Common myeloid progenitor, CD34-positive (primary cell): ENCODE measurements at regions not wholly inside any gene's neighbourhood (a gene's known extent, or its start where the extent isn't known, plus 50 kb on each side); places are given as distances from the start of the nearest gene placed in this dataset.

Experiments used
- CTCF ChIA-PET: fragments of 350-600 bp; sonication (Branson Sonifier 250); formaldehyde crosslinking; loops from one replicate; lab custom pipeline; 2021; ENCODE audit warnings: antibody characterized with exemption; lab: Charles Lee
- POLR2A ChIA-PET: fragments of 350-600 bp; sonication (Branson Sonifier 250); formaldehyde crosslinking; loops from one replicate; lab custom pipeline; 2021; ENCODE audit warnings: antibody characterized with exemption; lab: Charles Lee
- DNase-seq, 3 donors: peaks; one replicate each; pipeline versions ENCODE4 v3.0.0 to v3.0.0-alpha.2; 2013
- H3K27ac ChIP-seq, 2 experiments: 1 replicate in 1 of 2; 2 replicates in 1 of 2; pipeline ENCODE4 v1.7.0; 2013; ENCODE audit warnings: inconsistent platforms in 2 of 2, low read length in 2 of 2, mild to moderate bottlenecking in 2 of 2, low read depth in 1 of 2, moderate library complexity in 1 of 2; ENCODE audit not compliant: severe bottlenecking in 2 of 2, insufficient read depth in 1 of 2, poor library complexity in 1 of 2
- H3K27me3 ChIP-seq, 5 experiments: replicated peaks in 2 of 5; 1 replicate in 3 of 5; 2 replicates in 2 of 5; pipeline versions ENCODE4 v1.6.1 to v1.7.0; 2013; ENCODE audit warnings: low read length in 4 of 5, mild to moderate bottlenecking in 2 of 5, moderate library complexity in 2 of 5, inconsistent platforms in 1 of 5; ENCODE audit not compliant: insufficient read depth in 5 of 5, control insufficient read depth in 4 of 5
- H3K36me3 ChIP-seq, 4 experiments: 1 replicate in 2 of 4; 2 replicates in 2 of 4; pipeline versions ENCODE4 v1.6.1 to v1.7.0; 2013; ENCODE audit warnings: low read length in 3 of 4, control low read depth in 1 of 4, mild to moderate bottlenecking in 1 of 4; ENCODE audit not compliant: control insufficient read depth in 4 of 4, insufficient read depth in 4 of 4
- H3K4me1 ChIP-seq, 4 experiments: 1 replicate in 3 of 4; 2 replicates in 1 of 4; pipeline versions ENCODE4 v1.6.1 to v1.7.1; 2013; ENCODE audit warnings: low read length in 3 of 4, mild to moderate bottlenecking in 3 of 4, control low read depth in 1 of 4, inconsistent platforms in 1 of 4, moderate library complexity in 1 of 4; ENCODE audit not compliant: control insufficient read depth in 4 of 4, insufficient read depth in 4 of 4; ENCODE audit errors: control extremely low read depth in 1 of 4
- H3K4me3 ChIP-seq, 7 experiments: 1 replicate in 4 of 7; 2 replicates in 3 of 7; pipeline versions ENCODE4 v1.5.1 to v1.7.0; 2013; ENCODE audit warnings: mild to moderate bottlenecking in 7 of 7, low read length in 6 of 7, moderate library complexity in 6 of 7, inconsistent platforms in 2 of 7, low read depth in 2 of 7, control low read depth in 1 of 7; ENCODE audit not compliant: insufficient read depth in 4 of 7, control insufficient read depth in 1 of 7; ENCODE audit errors: extremely low read depth in 1 of 7
- H3K9me3 ChIP-seq, 5 experiments: 1 replicate in 4 of 5; 2 replicates in 1 of 5; pipeline versions ENCODE4 v1.6.1 to v1.7.1; 2013; ENCODE audit warnings: low read length in 4 of 5, mild to moderate bottlenecking in 2 of 5, inconsistent platforms in 1 of 5, low read depth in 1 of 5, moderate library complexity in 1 of 5; ENCODE audit not compliant: control insufficient read depth in 4 of 5, insufficient read depth in 2 of 5; ENCODE audit errors: control extremely low read depth in 1 of 5
- WGBS: methylation state at CpG from one replicate; pipeline ENCODE4 v1.1.5; 2013; ENCODE audit not compliant: insufficient coverage; 5-methylcytosine and 5-hydroxymethylcytosine counted together

DNA sequence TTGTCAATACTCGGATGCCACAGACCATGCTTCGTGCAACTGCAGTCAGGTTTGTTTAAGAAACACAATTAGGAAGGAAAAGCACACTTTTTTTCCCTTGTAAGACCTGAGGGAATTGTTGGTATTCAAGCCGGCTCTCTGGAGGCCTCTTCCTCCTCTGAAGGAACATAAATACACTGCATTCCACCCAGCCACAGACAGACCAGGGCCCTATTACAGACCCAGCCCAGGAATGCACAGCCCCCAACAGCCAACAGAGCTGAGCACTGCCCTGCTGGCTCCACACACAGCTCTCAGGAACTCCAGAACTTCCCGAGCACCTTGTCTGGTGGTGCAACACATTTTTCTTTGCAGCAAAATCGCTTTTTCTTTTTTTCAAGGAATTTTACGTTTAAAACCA is 488.7 kb upstream of the PROK2 start:
- Histone ChIP-seq H3K4me3 (no peak overlapping the region), H3K27me3 (no peaks in the 10 kb centered on the region), H3K36me3 (no peaks in the 10 kb centered on the region), H3K27ac (no peak overlapping the region), H3K9me3 (no peaks in the 10 kb centered on the region), H3K4me1 (peaks cover 17 to 62% (median 56%) of the 10 kb centered on the region in 4 experiments)
- ChIA-PET CTCF (interaction anchor here (1.0 kb wide), 1 partner anchor 14 kb away, joined by 4 read pairs; no protein-coding TSS in a partner anchor), POLR2A (no interaction called here)
- no peak for DNase-seq
- WGBS, result 20% methylated on average over 4 of the region's 6 CpGs

DNA sequence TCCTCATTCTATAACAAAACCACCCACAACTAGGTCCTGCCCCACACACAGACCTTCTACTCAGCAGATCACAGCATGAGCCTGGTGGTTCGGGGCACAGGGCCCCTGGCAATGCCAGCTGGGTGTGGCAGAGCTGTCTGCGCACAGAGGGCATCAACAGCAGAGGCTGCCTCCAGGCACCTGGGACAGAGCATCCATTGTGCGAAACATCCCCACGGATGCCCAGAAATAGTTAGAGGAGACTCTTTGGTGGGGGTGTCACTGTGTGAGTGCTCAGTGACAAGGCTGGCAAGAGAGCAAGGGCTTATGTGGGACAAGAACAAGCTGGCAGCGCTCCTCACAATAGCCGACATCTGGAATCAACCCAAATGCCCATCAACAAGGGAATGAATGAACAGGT is 487.4 kb upstream of the PROK2 start:
- no peak overlapping the region for H3K4me3 ChIP-seq
- CTCF ChIA-PET, result no interaction called here
- POLR2A ChIA-PET, result no interaction called here
- H3K4me1 ChIP-seq, result peaks cover 17 to 62% (median 56%) of the 10 kb centered on the region in 4 experiments
- H3K27ac ChIP-seq, result no peak overlapping the region
- DNase-seq, result no peak
- no peaks in the 10 kb centered on the region for H3K9me3 ChIP-seq
- H3K36me3 ChIP-seq, result no peaks in the 10 kb centered on the region
- H3K27me3 ChIP-seq, result no peaks in the 10 kb centered on the region
- 89% methylated on average over 5 of the region's 6 CpGs for WGBS

- ChIA-PET POLR2A (no interaction called here), CTCF (interaction anchor here (1.1 kb wide), 1 partner anchor 23 kb away, joined by 3 read pairs; no protein-coding TSS in a partner anchor)
Observed at GRCh38 chr3:72271923-72272322, 487.0 kb upstream of the PROK2 start.

DNA sequence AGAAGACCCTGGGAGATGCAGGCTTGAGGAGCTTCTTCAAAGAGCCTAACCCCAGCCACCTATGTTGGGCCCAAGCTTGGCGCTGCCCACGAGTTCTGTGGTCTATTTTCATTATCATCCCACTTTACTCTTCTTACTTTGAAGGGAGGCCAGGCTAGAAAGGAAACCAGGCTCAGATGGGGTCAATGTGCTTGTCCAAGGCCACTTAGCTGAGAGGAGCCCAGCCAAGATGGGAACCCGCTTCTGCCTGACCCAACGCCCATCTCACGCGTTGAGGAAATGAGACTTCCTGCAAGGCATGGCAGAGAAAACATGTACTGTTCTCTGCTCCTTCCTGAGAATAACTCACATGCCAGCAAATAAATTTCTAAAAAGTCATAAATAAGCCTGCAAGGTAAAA is 486.3 kb upstream of the PROK2 start:
- POLR2A ChIA-PET, result interaction anchor here (1.1 kb wide), 1 partner anchor 8 kb away, joined by 8 read pairs; no protein-coding TSS in a partner anchor

More at GRCh38 chr3:72271923-72272322, 487.0 kb upstream of the PROK2 start:
- H3K36me3 ChIP-seq, result no peaks in the 10 kb centered on the region
- no peak for DNase-seq
- H3K4me3 ChIP-seq, result no peak overlapping the region
- H3K27ac ChIP-seq, result peak overlapping the region in 1 of 2 experiments; percentile 40
- H3K4me1 ChIP-seq, result peaks cover 17 to 62% (median 56%) of the 10 kb centered on the region in 4 experiments
- H3K9me3 ChIP-seq, result no peaks in the 10 kb centered on the region
- WGBS, result 25% methylated on average over 1 of the region's 2 CpGs
- H3K27me3 ChIP-seq, result no peaks in the 10 kb centered on the region

GRCh38 chr3:72270730-72271129 is 485.8 kb upstream of the PROK2 start:
- H3K27me3 ChIP-seq, result no peaks in the 10 kb centered on the region
- H3K4me1 ChIP-seq, result peaks cover 17 to 72% (median 62%) of the 10 kb centered on the region in 4 experiments
- H3K36me3 ChIP-seq, result no peaks in the 10 kb centered on the region
- no peak for DNase-seq
- no peaks in the 10 kb centered on the region for H3K9me3 ChIP-seq
- ChIA-PET POLR2A (interaction anchor here (1.1 kb wide), 1 partner anchor 9 kb away, joined by 8 read pairs; no protein-coding TSS in a partner anchor), CTCF (interaction anchor here (0.7 to 1.3 kb wide), 5 partner anchors 10 to 560 kb away, joined by 3 read pairs; no protein-coding TSS in a partner anchor)
- H3K4me3 ChIP-seq, result peak overlapping the region in 2 of 7 experiments; percentile 6 to 29
- WGBS, result 94% methylated on average over 4 of the region's 5 CpGs
- H3K27ac ChIP-seq, result peak overlapping the region in 1 of 2 experiments; percentile 17

More for the DNA sequence above, 486.3 kb upstream of the PROK2 start:
- H3K9me3 ChIP-seq, result no peaks in the 10 kb centered on the region
- peaks cover 17 to 67% (median 60%) of the 10 kb centered on the region in 4 experiments for H3K4me1 ChIP-seq
- no peaks in the 10 kb centered on the region for H3K36me3 ChIP-seq
- H3K27ac ChIP-seq, result peak overlapping the region in 1 of 2 experiments; percentile 17
- peak overlapping the region in 2 of 7 experiments; percentile 6 to 29 for H3K4me3 ChIP-seq
- CTCF ChIA-PET, result interaction anchor here (0.7 to 1.3 kb wide), 4 partner anchors 17 to 560 kb away, joined by 3 read pairs; no protein-coding TSS in a partner anchor
- H3K27me3 ChIP-seq, result no peaks in the 10 kb centered on the region
- DNase-seq, result peak in 1 of 3 donors; percentile 43
- 12% methylated on average over 6 of the region's 6 CpGs for WGBS

GRCh38 chr3:72270072-72270681 is 485.2 kb upstream of the PROK2 start:
- Histone ChIP-seq H3K4me3 (no peak overlapping the region), H3K27ac (peak overlapping the region in 1 of 2 experiments; percentile 49), H3K9me3 (no peaks in the 10 kb centered on the region), H3K4me1 (peaks cover 17 to 73% (median 62%) of the 10 kb centered on the region in 4 experiments), H3K27me3 (no peaks in the 10 kb centered on the region), H3K36me3 (no peaks in the 10 kb centered on the region)
- CTCF ChIA-PET, result interaction anchor here (0.7 to 1.3 kb wide), 5 partner anchors 10 to 559 kb away, joined by 3 read pairs; no protein-coding TSS in a partner anchor
- 4% methylated on average over 5 of the region's 9 CpGs for WGBS
- peak; percentile 78 to 91 (median 91) for DNase-seq
- POLR2A ChIA-PET, result interaction anchor here (1.1 kb wide), 1 partner anchor 9 kb away, joined by 8 read pairs; no protein-coding TSS in a partner anchor

- H3K27me3 ChIP-seq, result no peaks in the 10 kb centered on the region
- no peak overlapping the region for H3K4me3 ChIP-seq
- H3K4me1 ChIP-seq, result peaks cover 16 to 67% (median 56%) of the 10 kb centered on the region in 4 experiments
- H3K36me3 ChIP-seq, result no peaks in the 10 kb centered on the region
- CTCF ChIA-PET, result interaction anchor here (1.0 kb wide), 1 partner anchor 16 kb away, joined by 3 read pairs; no protein-coding TSS in a partner anchor
- WGBS, result 92% methylated on average over 2 of the region's 3 CpGs
- POLR2A ChIA-PET, result no interaction called here
- peak overlapping the region in 1 of 2 experiments; percentile 49 for H3K27ac ChIP-seq
- no peaks in the 10 kb centered on the region for H3K9me3 ChIP-seq
- no peak for DNase-seq
Observed at GRCh38 chr3:72269475-72269874, 484.5 kb upstream of the PROK2 start.
